ENCODE measurements at regions not wholly inside any gene's neighbourhood (a gene's known extent, or its start where the extent isn't known, plus 50 kb on each side); places are given as distances from the start of the nearest gene placed in this dataset.
"Not testable (repeated sequence)": the region's sequence is repeated elsewhere in the genome, so short reads cannot be mapped to it uniquely, and the experiment has no call there.

GRCh38 chrX:28472926-28473325, 114.3 kb upstream of the IL1RAPL1 start:
- no peak for DNase-seq

- DNase-seq = peak; percentile 28
These were observed 99.4 kb upstream of the IL1RAPL1 start for GRCh38 chrX:28487818-28488217.

GRCh38 chrX:28491322-28491721, 95.9 kb upstream of the IL1RAPL1 start:
- DNase-seq = no peak

- DNase-seq = no peak
These were observed 95.3 kb upstream of the IL1RAPL1 start for GRCh38 chrX:28491941-28492340.

GRCh38 chrX:28498658-28499057, 88.6 kb upstream of the IL1RAPL1 start:
- DNase-seq = no peak

GRCh38 chrX:28502667-28503066, 84.6 kb upstream of the IL1RAPL1 start:
- DNase-seq = not testable (repeated sequence)

GRCh38 chrX:28507650-28508049, 79.6 kb upstream of the IL1RAPL1 start:
- not testable (repeated sequence) for DNase-seq

- no peak for DNase-seq
These were observed 66.5 kb upstream of the IL1RAPL1 start for GRCh38 chrX:28520786-28521185.

- not testable (repeated sequence) for DNase-seq
These were observed 58.9 kb upstream of the IL1RAPL1 start for GRCh38 chrX:28528354-28528753.
